ENCODE measurements at regions not wholly inside any gene's neighbourhood (a gene's known extent, or its start where the extent isn't known, plus 50 kb on each side); places are given as distances from the start of the nearest gene placed in this dataset.
"Not testable (repeated sequence)": the region's sequence is repeated elsewhere in the genome, so short reads cannot be mapped to it uniquely, and the experiment has no call there.

DNA sequence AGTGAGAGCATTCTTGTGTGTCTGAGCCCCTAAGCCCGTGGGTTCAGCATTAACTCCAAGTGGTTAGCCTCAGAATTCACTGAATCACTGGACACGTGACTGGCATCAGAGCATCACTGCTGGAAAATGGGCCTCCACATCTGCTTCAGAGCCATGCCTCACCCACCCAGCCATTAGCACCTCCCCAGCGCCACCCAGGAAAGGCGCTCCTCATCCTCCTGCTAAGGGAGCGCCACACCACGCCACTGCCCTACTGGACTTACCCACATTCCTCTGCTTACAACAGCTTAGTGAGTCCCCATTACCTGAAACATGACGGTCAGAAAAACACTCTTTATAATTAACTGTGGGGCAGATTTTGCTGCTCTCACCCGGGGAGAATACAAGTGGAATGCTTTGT, 442.6 kb upstream of the MYT1L start:
- Mint-ChIP-seq H3K4me3 (ENCODE audit: unreplicated experiment) (no peak overlapping the region), H3K27ac (ENCODE audit: unreplicated experiment) (no peak overlapping the region), H3K36me3 (ENCODE audit: unreplicated experiment) (peaks cover 4% of the 10 kb centered on the region), H3K4me1 (ENCODE audit: low read depth, unreplicated experiment) (no peaks in the 10 kb centered on the region), H3K9me3 (ENCODE audit: unreplicated experiment) (peaks cover 5% of the 10 kb centered on the region), H3K27me3 (ENCODE audit: unreplicated experiment) (peaks cover 7% of the 10 kb centered on the region)
- TF ChIP-seq, protein P1, sequence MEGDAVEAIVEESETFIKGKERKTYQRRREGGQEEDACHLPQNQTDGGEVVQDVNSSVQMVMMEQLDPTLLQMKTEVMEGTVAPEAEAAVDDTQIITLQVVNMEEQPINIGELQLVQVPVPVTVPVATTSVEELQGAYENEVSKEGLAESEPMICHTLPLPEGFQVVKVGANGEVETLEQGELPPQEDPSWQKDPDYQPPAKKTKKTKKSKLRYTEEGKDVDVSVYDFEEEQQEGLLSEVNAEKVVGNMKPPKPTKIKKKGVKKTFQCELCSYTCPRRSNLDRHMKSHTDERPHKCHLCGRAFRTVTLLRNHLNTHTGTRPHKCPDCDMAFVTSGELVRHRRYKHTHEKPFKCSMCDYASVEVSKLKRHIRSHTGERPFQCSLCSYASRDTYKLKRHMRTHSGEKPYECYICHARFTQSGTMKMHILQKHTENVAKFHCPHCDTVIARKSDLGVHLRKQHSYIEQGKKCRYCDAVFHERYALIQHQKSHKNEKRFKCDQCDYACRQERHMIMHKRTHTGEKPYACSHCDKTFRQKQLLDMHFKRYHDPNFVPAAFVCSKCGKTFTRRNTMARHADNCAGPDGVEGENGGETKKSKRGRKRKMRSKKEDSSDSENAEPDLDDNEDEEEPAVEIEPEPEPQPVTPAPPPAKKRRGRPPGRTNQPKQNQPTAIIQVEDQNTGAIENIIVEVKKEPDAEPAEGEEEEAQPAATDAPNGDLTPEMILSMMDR (IDR thresholded peaks at IDR 0.05; ENCODE audit: partially characterized antibody, unreplicated experiment) = no peak
- no peak for DNase-seq

DNA sequence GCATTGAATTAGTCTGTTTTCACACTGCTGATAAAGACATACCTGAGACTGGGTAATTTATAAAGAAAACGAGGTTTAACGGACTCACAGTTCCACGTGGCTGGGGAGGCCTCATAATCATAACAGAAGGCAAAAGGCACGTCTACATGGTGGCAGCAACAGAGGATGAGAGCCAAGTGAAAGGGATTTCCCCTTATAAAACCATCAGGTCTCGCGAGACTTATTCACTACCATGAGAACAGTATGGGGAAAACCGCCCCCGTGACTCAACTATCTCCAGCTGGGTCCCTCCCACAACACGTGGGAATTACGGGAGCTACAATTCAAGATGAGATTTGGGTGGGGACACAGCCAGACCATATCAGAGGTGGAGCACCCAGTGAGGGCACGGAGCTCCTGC, 442.0 kb upstream of the MYT1L start:
- not testable (repeated sequence) for H3K4me3 Mint-ChIP-seq (ENCODE audit: unreplicated experiment); H3K27me3 Mint-ChIP-seq (ENCODE audit: unreplicated experiment); H3K27ac Mint-ChIP-seq (ENCODE audit: unreplicated experiment); H3K36me3 Mint-ChIP-seq (ENCODE audit: unreplicated experiment); DNase-seq; H3K4me1 Mint-ChIP-seq (ENCODE audit: low read depth, unreplicated experiment); H3K9me3 Mint-ChIP-seq (ENCODE audit: unreplicated experiment)

DNA sequence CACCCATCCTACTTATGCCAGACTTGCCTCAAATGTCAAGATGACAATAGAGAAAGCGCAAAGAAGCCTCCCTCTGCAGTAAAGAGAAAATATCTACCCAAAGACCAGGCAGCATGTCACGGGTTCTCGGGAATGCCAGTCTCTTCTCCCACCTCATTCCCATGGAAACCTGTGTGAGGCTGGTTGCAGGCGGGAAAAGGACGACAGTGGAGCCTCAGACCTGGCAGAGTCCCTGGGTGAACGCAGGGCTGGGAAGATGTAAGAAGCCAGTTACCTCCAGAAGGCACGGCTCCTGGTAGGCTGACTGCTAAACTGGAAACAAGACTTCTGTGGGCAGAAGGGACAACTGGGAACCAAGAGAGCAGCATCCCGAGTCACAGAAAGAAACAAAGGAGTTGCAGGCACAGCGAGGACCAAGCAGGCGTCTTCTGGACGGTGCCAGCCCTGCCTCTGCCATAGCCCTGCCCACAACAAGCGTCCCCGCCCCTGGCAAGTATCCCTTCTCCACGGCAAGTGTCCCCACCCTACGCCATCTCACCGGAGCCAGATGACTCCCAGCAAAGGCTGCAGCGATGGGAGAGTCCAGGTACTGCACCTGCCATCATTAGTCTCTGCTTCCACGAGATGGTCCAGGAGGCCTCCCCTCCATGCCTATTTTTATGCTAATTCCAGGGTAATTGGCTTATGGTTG, 440.8 kb upstream of the MYT1L start:
- H3K9me3 Mint-ChIP-seq (ENCODE audit: unreplicated experiment) = peaks cover 3% of the 10 kb centered on the region
- peaks cover 7% of the 10 kb centered on the region for H3K27me3 Mint-ChIP-seq (ENCODE audit: unreplicated experiment)
- H3K27ac Mint-ChIP-seq (ENCODE audit: unreplicated experiment) = no peak overlapping the region
- TF ChIP-seq, protein P1 (IDR thresholded peaks at IDR 0.05; ENCODE audit: partially characterized antibody, unreplicated experiment) = no peak
- DNase-seq = no peak
- H3K4me3 Mint-ChIP-seq (ENCODE audit: unreplicated experiment) = no peak overlapping the region
- H3K36me3 Mint-ChIP-seq (ENCODE audit: unreplicated experiment) = peaks cover 4% of the 10 kb centered on the region
- no peaks in the 10 kb centered on the region for H3K4me1 Mint-ChIP-seq (ENCODE audit: low read depth, unreplicated experiment)

DNA sequence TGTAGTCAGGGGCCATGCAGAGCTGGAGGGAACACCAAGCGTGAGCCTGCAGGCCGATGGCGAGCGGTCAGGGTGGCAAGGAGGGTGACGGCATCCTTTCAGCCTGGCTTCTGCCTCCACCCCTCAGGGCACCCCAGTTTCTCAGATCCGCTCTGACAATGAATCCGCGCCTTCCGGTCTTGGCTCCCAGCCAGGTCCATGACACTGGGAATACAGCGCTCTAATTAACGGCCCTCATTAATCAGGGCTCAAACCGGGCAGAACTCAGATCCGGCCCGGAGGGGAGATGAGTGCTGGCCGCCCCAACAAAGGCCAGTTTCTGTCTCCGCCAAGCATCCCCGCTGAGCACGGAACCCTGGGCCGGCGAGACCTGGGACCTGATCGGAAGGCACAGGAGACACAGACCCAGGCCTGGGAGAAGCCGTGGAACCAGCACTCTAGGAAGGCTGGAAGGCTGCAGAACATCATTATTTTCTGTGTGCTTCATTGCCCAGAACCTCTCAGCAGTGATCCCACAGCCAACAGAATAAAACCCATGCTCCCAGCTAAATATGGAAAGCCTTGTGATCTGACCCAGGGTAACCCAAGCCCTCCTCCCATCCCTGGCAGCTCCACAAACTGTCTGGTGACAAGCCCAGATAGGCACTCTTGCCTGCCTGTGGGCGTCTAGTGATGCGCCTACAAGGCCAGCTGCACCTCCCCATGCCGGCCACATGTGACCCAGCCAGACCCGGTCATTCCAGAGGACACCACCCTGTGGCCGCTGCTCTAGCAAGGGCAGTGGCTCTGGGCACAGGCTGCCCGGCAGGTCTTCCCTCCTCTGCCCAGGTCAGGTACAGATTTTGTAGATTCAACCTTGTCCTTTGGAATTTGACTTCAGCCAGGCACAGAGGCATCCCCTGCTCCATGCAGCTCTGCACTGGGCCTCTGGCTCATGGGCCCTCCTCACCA, 438.7 kb upstream of the MYT1L start:
- peaks cover 4% of the 10 kb centered on the region for H3K36me3 Mint-ChIP-seq (ENCODE audit: unreplicated experiment)
- no peaks in the 10 kb centered on the region for H3K4me1 Mint-ChIP-seq (ENCODE audit: low read depth, unreplicated experiment)
- peaks cover 7% of the 10 kb centered on the region for H3K27me3 Mint-ChIP-seq (ENCODE audit: unreplicated experiment)
- no peak overlapping the region for H3K4me3 Mint-ChIP-seq (ENCODE audit: unreplicated experiment)
- no peak for DNase-seq
- TF ChIP-seq, protein P1 (IDR thresholded peaks at IDR 0.05; ENCODE audit: partially characterized antibody, unreplicated experiment) = no peak
- H3K27ac Mint-ChIP-seq (ENCODE audit: unreplicated experiment) = no peak overlapping the region
- peaks cover 3% of the 10 kb centered on the region for H3K9me3 Mint-ChIP-seq (ENCODE audit: unreplicated experiment)

DNA sequence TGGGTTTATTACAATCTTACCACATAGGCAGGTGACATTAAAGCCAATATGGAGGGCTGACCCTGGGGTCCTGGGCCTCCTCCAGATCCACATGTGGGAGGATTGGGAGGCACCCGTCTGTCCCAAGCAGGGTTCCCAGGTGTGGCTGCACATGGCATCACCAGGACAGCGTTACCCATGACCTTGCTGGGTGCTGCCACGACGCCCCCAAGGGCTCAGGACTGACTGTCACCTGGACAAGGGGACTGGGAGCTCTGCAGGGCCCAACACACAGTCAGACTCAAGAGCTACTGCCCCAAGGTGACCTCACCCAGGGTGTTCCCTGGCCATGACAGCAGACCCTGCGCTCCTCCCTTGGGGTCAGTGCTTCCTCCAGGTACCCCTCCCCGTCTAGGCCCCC, 437.4 kb upstream of the MYT1L start:
- H3K36me3 Mint-ChIP-seq (ENCODE audit: unreplicated experiment) = peaks cover 4% of the 10 kb centered on the region
- no peak overlapping the region for H3K4me3 Mint-ChIP-seq (ENCODE audit: unreplicated experiment)
- no peak overlapping the region for H3K27ac Mint-ChIP-seq (ENCODE audit: unreplicated experiment)
- H3K27me3 Mint-ChIP-seq (ENCODE audit: unreplicated experiment) = peaks cover 7% of the 10 kb centered on the region
- TF ChIP-seq, protein P1 (IDR thresholded peaks at IDR 0.05; ENCODE audit: partially characterized antibody, unreplicated experiment) = no peak
- no peak for DNase-seq
- peaks cover 3% of the 10 kb centered on the region for H3K9me3 Mint-ChIP-seq (ENCODE audit: unreplicated experiment)
- no peaks in the 10 kb centered on the region for H3K4me1 Mint-ChIP-seq (ENCODE audit: low read depth, unreplicated experiment)

All from glutamatergic neuron (in vitro differentiated cells).